ENCODE measurements at regions not wholly inside any gene's neighbourhood (a gene's known extent, or its start where the extent isn't known, plus 50 kb on each side); places are given as distances from the start of the nearest gene placed in this dataset.

- no peak overlapping the region for H3K4me3 ChIP-seq (ENCODE audit: extremely low read depth in 1 of 4, insufficient read depth in 2 of 4, low read depth in 3 of 4, low read length in 4 of 4)
- no peaks in the 10 kb centered on the region for H3K36me3 ChIP-seq (ENCODE audit: control insufficient read depth in 2 of 4, insufficient read depth in 4 of 4, low read length in 3 of 4)
- peaks cover 2 to 27% (median 10%) of the 10 kb centered on the region in 4 experiments; a peak in 4 of 7 replicates for H3K4me1 ChIP-seq (replicated peaks in 1 of 4; ENCODE audit: control insufficient read depth in 3 of 4, insufficient read depth in 4 of 4, low read length in 3 of 4)
- H4K91ac ChIP-seq (replicated peaks; ENCODE audit: insufficient read length, low read length), result peak overlapping the region; percentile 2
- peak overlapping the region; percentile 12 for H2BK120ac ChIP-seq (replicated peaks; ENCODE audit: low read depth, low read length)
- H2BK5ac ChIP-seq (ENCODE audit: low read depth, low read length), result no peak overlapping the region
- H3K79me1 ChIP-seq (ENCODE audit: low read depth, low read length), result no peaks in the 10 kb centered on the region
- no peaks in the 10 kb centered on the region for H4K20me1 ChIP-seq (replicated peaks in 1 of 2; ENCODE audit: control insufficient read depth in 1 of 2, insufficient read depth in 2 of 2, low read length in 2 of 2)
- ChIA-PET POLR2A (ENCODE audit: partially characterized antibody) (interaction anchor here (1.3 kb wide), 1 partner anchor 8 kb away, joined by 4 read pairs; no protein-coding TSS in a partner anchor), CTCF (ENCODE audit: partially characterized antibody) (interaction anchor here (0.6 to 2.0 kb wide), 5 partner anchors 8 to 986 kb away, joined by 3 to 11 read pairs (median 5); no protein-coding TSS in a partner anchor)
- no peak overlapping the region for H2AFZ ChIP-seq (ENCODE audit: low read length)
- no peaks in the 10 kb centered on the region for H3K27me3 ChIP-seq (replicated peaks in 1 of 4; ENCODE audit: control insufficient read depth in 3 of 4, extremely low read depth in 1 of 4, insufficient read depth in 3 of 4, low read length in 3 of 4)
- no peak overlapping the region for H2AK5ac ChIP-seq (ENCODE audit: low read depth, low read length)
- no peaks in the 10 kb centered on the region for H3K79me2 ChIP-seq (ENCODE audit: control insufficient read depth in 1 of 2, insufficient read depth in 2 of 2, low read length in 2 of 2)
- H3K9ac ChIP-seq (replicated peaks in 1 of 4; ENCODE audit: extremely low read depth in 1 of 4, low read depth in 3 of 4, low read length in 3 of 4), result no peak overlapping the region
- 97% methylated on average over 3 of the region's 3 CpGs; no CpG with 5 or more reads in 1 of the 2 experiments for WGBS, 2 experiments (ENCODE audit: extremely low coverage in 1 of 2, insufficient coverage in 1 of 2, insufficient read length in 1 of 2, insufficient replicate concordance in 2 of 2, low coverage in 1 of 2, low lambda C conversion rate in 2 of 2, missing lambda C conversion rate in 1 of 2)
- no peak overlapping the region for H3K14ac ChIP-seq (ENCODE audit: insufficient read length)
- no peak overlapping the region for H3K4me2 ChIP-seq (ENCODE audit: insufficient read depth in 1 of 2, low read depth in 2 of 2, low read length in 2 of 2)
- no peak overlapping the region for H3K18ac ChIP-seq (ENCODE audit: extremely low read depth, low read length)
- no peak overlapping the region for H4K5ac ChIP-seq (ENCODE audit: insufficient read length, low read depth, low read length)
- DNase-seq (ENCODE audit: low read depth in 1 of 2, low spot score in 2 of 2) (no peak), FAIRE-seq (peak; percentile 19)
- H4K8ac ChIP-seq (ENCODE audit: extremely low read depth, insufficient read depth, low read length), result no peak overlapping the region
- H2BK20ac ChIP-seq (ENCODE audit: low read length), result peak overlapping the region; percentile 13; the same call in 1 of the 2 replicates
- H3K23me2 ChIP-seq (ENCODE audit: low read depth, low read length), result no peaks in the 10 kb centered on the region
- no peak overlapping the region for H2BK15ac ChIP-seq (ENCODE audit: low read length)
- H3K9me3 ChIP-seq (ENCODE audit: insufficient read depth in 2 of 2, low read depth in 1 of 2, low read length in 1 of 2), result no peaks in the 10 kb centered on the region
- no peak overlapping the region for H3K27ac ChIP-seq (ENCODE audit: low read depth, low read length)
- no peak overlapping the region for H3K4ac ChIP-seq (replicated peaks; ENCODE audit: insufficient read length, low read depth, low read length)
- H2BK12ac ChIP-seq (ENCODE audit: low read depth, low read length), result no peak overlapping the region
- H3K56ac ChIP-seq (replicated peaks; ENCODE audit: insufficient read length, low read depth, low read length), result no peak overlapping the region
- H3K23ac ChIP-seq (ENCODE audit: insufficient read length), result no peak overlapping the region
- TF ChIP-seq KDM1A (IDR thresholded peaks at IDR 0.05; ENCODE audit: borderline replicate concordance, low read length) (no peak), PHF8 (conservative IDR thresholded peaks at IDR 0.05; ENCODE audit: low read depth, low read length) (no peak), JUN (IDR thresholded peaks at IDR 0.05; ENCODE audit: low read depth, low read length) (no peak), TBP (IDR thresholded peaks at IDR 0.05; ENCODE audit: low read depth, low read length) (no peak), SP2 (IDR thresholded peaks at IDR 0.05; ENCODE audit: low read length) (no peak), SP1 (IDR thresholded peaks at IDR 0.05; ENCODE audit: low read depth, low read length) (no peak), HDAC6 (IDR thresholded peaks at IDR 0.05; ENCODE audit: low read depth, low read length) (no peak), BRCA1 (IDR thresholded peaks at IDR 0.05; ENCODE audit: low read depth, low read length) (no peak), E2F6 (IDR thresholded peaks at IDR 0.05) (no peak), TEAD4 (IDR thresholded peaks at IDR 0.05; ENCODE audit: low read depth, low read length) (no peak), TCF12 (IDR thresholded peaks at IDR 0.05; ENCODE audit: low read depth, low read length) (no peak)
- TF ChIP-seq, protein P1, sequence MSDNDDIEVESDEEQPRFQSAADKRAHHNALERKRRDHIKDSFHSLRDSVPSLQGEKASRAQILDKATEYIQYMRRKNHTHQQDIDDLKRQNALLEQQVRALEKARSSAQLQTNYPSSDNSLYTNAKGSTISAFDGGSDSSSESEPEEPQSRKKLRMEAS (IDR thresholded peaks at IDR 0.05), result no peak
Observed at GRCh38 chr2:58545300-58546280, 304.5 kb upstream of the FANCL start.
